H1 (cell line): ENCODE measurements at regions not wholly inside any gene's neighbourhood (a gene's known extent, or its start where the extent isn't known, plus 50 kb on each side); places are given as distances from the start of the nearest gene placed in this dataset.

Experiments used
- CTCF ChIA-PET: fragments of 300-600 bp; sonication (Branson Sonifier 250); formaldehyde crosslinking; loops from one replicate; lab custom pipeline; 2021; ENCODE audit not compliant: partially characterized antibody; lab: Charles Lee
- POLR2A ChIA-PET: fragments of 300-600 bp; sonication (Branson Sonifier 250); formaldehyde crosslinking; loops from one replicate; lab custom pipeline; 2021; ENCODE audit warnings: inconsistent platforms; ENCODE audit not compliant: partially characterized antibody; lab: Charles Lee
- DNase-seq, 2 experiments: peaks; one replicate each; pipeline versions ENCODE4 v3.0.0 to v3.0.0-alpha.2; 2010 to 2022; ENCODE audit warnings: low spot score in 2 of 2, low read depth in 1 of 2, mixed read lengths in 1 of 2
- FAIRE-seq: peaks from 2 replicates; lab custom pipeline; 2011; peaks lifted over from hg19 to GRCh38; lab: Jason Lieb, UNC
- H2AFZ ChIP-seq: 2 replicates; pipeline ENCODE4 v1.8.1; 2012; ENCODE audit warnings: low read length, inconsistent platforms
- H2AK5ac ChIP-seq: 2 replicates; pipeline ENCODE4 v1.6.1; 2013; ENCODE audit warnings: low read depth, low read length
- H2BK120ac ChIP-seq: replicated peaks from 2 replicates; pipeline ENCODE3; 2013; ENCODE audit warnings: low read depth, low read length, inconsistent platforms
- H2BK12ac ChIP-seq: 2 replicates; pipeline ENCODE4 v1.6.1; 2013; ENCODE audit warnings: low read depth, low read length
- H2BK15ac ChIP-seq: 2 replicates; pipeline ENCODE4 v1.6.1; 2013; ENCODE audit warnings: low read length
- H2BK20ac ChIP-seq: 2 replicates; pipeline ENCODE4 v1.6.1; 2013; ENCODE audit warnings: low read length
- H2BK5ac ChIP-seq: 2 replicates; pipeline ENCODE4 v1.6.1; 2013; ENCODE audit warnings: low read depth, low read length
- H3K14ac ChIP-seq: 2 replicates; pipeline ENCODE4 v1.6.1; 2013; ENCODE audit warnings: inconsistent platforms; ENCODE audit not compliant: insufficient read length
- H3K18ac ChIP-seq: 2 replicates; pipeline ENCODE4 v1.6.1; 2013; ENCODE audit warnings: low read length; ENCODE audit errors: extremely low read depth
- H3K23ac ChIP-seq: 2 replicates; pipeline ENCODE4 v1.6.1; 2013; ENCODE audit warnings: inconsistent platforms; ENCODE audit not compliant: insufficient read length
- H3K23me2 ChIP-seq: 2 replicates; pipeline ENCODE4 v1.6.1; 2013; ENCODE audit warnings: low read depth, low read length
- H3K27ac ChIP-seq: 2 replicates; pipeline ENCODE4 v1.6.1; 2011; ENCODE audit warnings: low read depth, low read length, inconsistent platforms
- H3K27me3 ChIP-seq, 4 experiments: replicated peaks in 1 of 4; 1 replicate in 1 of 4; 2 replicates in 3 of 4; pipeline versions ENCODE4 v1.6.1 to v1.8.1; 2011 to 2013; ENCODE audit warnings: low read length in 3 of 4, mild to moderate bottlenecking in 3 of 4, inconsistent platforms in 2 of 4, mixed read lengths in 2 of 4, moderate library complexity in 1 of 4; ENCODE audit not compliant: control insufficient read depth in 3 of 4, insufficient read depth in 3 of 4; ENCODE audit errors: extremely low read depth in 1 of 4
- H3K36me3 ChIP-seq, 4 experiments: 2 replicates each; pipeline versions ENCODE4 v1.6.1 to v1.8.1; 2011 to 2013; ENCODE audit warnings: mild to moderate bottlenecking in 4 of 4, low read length in 3 of 4, moderate library complexity in 2 of 4, control low read depth in 1 of 4, inconsistent platforms in 1 of 4; ENCODE audit not compliant: insufficient read depth in 4 of 4, control insufficient read depth in 2 of 4
- H3K4ac ChIP-seq: replicated peaks from 2 replicates; pipeline ENCODE3; 2013; ENCODE audit warnings: low read length, low read depth, mixed read lengths, inconsistent platforms; ENCODE audit not compliant: insufficient read length
- H3K4me1 ChIP-seq, 4 experiments: replicated peaks in 1 of 4; 1 replicate in 1 of 4; 2 replicates in 3 of 4; pipeline versions ENCODE4 v1.6.1 to v1.8.1; 2011 to 2013; ENCODE audit warnings: low read length in 3 of 4, inconsistent platforms in 2 of 4, mixed read lengths in 1 of 4; ENCODE audit not compliant: insufficient read depth in 4 of 4, control insufficient read depth in 3 of 4
- H3K4me2 ChIP-seq, 2 experiments: 2 replicates each; pipeline versions ENCODE4 v1.6.1 to v1.8.1; 2011 to 2013; ENCODE audit warnings: low read depth in 2 of 2, low read length in 2 of 2, control low read depth in 1 of 2, inconsistent platforms in 1 of 2, mild to moderate bottlenecking in 1 of 2; ENCODE audit not compliant: insufficient read depth in 1 of 2
- H3K4me3 ChIP-seq, 4 experiments: fragments of 200-600, 300-600 bp in 1 of 4; sonication (generic), shearing (Covaris generic), sonication (Bioruptor Twin) in 1 of 4; 2 replicates each; pipeline versions ENCODE4 v1.5.1 to v1.8.1; 2011 to 2016; ENCODE audit warnings: low read length in 4 of 4, low read depth in 3 of 4, control low read depth in 2 of 4, inconsistent platforms in 2 of 4, mild to moderate bottlenecking in 2 of 4, mixed read lengths in 1 of 4, moderate library complexity in 1 of 4; ENCODE audit not compliant: insufficient read depth in 2 of 4; ENCODE audit errors: extremely low read depth in 1 of 4
- H3K56ac ChIP-seq: replicated peaks from 2 replicates; pipeline ENCODE3; 2013; ENCODE audit warnings: low read depth, mild to moderate bottlenecking, mixed read lengths, low read length, inconsistent platforms; ENCODE audit not compliant: insufficient read length
- H3K79me1 ChIP-seq: 2 replicates; pipeline ENCODE4 v1.6.1; 2013; ENCODE audit warnings: low read depth, low read length, control low read depth
- H3K79me2 ChIP-seq, 2 experiments: 2 replicates each; pipeline versions ENCODE4 v1.6.1 to v1.8.1; 2012 to 2013; ENCODE audit warnings: low read length in 2 of 2, mild to moderate bottlenecking in 2 of 2, inconsistent platforms in 1 of 2; ENCODE audit not compliant: insufficient read depth in 2 of 2, control insufficient read depth in 1 of 2
- H3K9ac ChIP-seq, 4 experiments: replicated peaks in 1 of 4; 1 replicate in 1 of 4; 2 replicates in 3 of 4; pipeline versions ENCODE4 v1.6.1 to v1.8.1; 2011 to 2013; ENCODE audit warnings: low read depth in 3 of 4, low read length in 3 of 4, control low read depth in 2 of 4, mild to moderate bottlenecking in 2 of 4, moderate library complexity in 2 of 4, inconsistent platforms in 1 of 4; ENCODE audit errors: extremely low read depth in 1 of 4
- H3K9me3 ChIP-seq, 2 experiments: 2 replicates each; pipeline versions ENCODE4 v1.6.1 to v1.8.1; 2012 to 2013; ENCODE audit warnings: mild to moderate bottlenecking in 2 of 2, moderate library complexity in 2 of 2, control low read depth in 1 of 2, inconsistent platforms in 1 of 2, low read depth in 1 of 2, low read length in 1 of 2, mixed read lengths in 1 of 2; ENCODE audit not compliant: insufficient read depth in 2 of 2
- H4K20me1 ChIP-seq, 2 experiments: replicated peaks in 1 of 2; 2 replicates each; pipeline versions ENCODE3 to v1.8.1; 2011 to 2013; ENCODE audit warnings: inconsistent platforms in 2 of 2, low read length in 2 of 2, mild to moderate bottlenecking in 1 of 2; ENCODE audit not compliant: insufficient read depth in 2 of 2, control insufficient read depth in 1 of 2
- H4K5ac ChIP-seq: 2 replicates; pipeline ENCODE4 v1.6.1; 2013; ENCODE audit warnings: low read length, low read depth, mixed read lengths, inconsistent platforms; ENCODE audit not compliant: insufficient read length
- H4K8ac ChIP-seq: 2 replicates; pipeline ENCODE4 v1.8.0; 2013; ENCODE audit warnings: mild to moderate bottlenecking, moderate library complexity, low read length, inconsistent platforms; ENCODE audit not compliant: insufficient read depth; ENCODE audit errors: extremely low read depth
- H4K91ac ChIP-seq: replicated peaks from 2 replicates; pipeline ENCODE3; 2013; ENCODE audit warnings: low read length, mixed read lengths, inconsistent platforms; ENCODE audit not compliant: insufficient read length
- ASH2L ChIP-seq: fragments of 200-600, 300-600 bp; sonication (generic); IDR thresholded peaks from one replicate; pipeline ENCODE4 v1.7.1; 2017; ENCODE audit warnings: low read length
- BCL11A ChIP-seq, 2 experiments: IDR thresholded peaks; one replicate each; pipeline ENCODE4 v1.6.1; 2011; ENCODE audit warnings: low read depth in 2 of 2, low read length in 2 of 2, mild to moderate bottlenecking in 2 of 2
- BRCA1 ChIP-seq: IDR thresholded peaks from 2 replicates; pipeline ENCODE4 v1.6.1; 2012; ENCODE audit warnings: low read depth, low read length, improper control_type of control experiment
- CBX5 ChIP-seq: fragments of 300-800, 300-1000 bp; sonication (generic); IDR thresholded peaks from 2 replicates; pipeline ENCODE4 v1.7.1; 2016; ENCODE audit warnings: antibody characterized with exemption, low read length, low read depth
- CBX8 ChIP-seq: fragments of 300-800, 300-1000 bp; sonication (generic); IDR thresholded peaks from 2 replicates; pipeline ENCODE4 v1.7.1; 2016; ENCODE audit warnings: low read depth, low read length, borderline replicate concordance
- CHD1 ChIP-seq: IDR thresholded peaks from 2 replicates; pipeline ENCODE4 v1.6.1; 2012; ENCODE audit warnings: low read depth, low read length, improper control_type of control experiment
- CTBP2 ChIP-seq: IDR thresholded peaks from 2 replicates; pipeline ENCODE4 v1.7.0; 2011; ENCODE audit warnings: borderline replicate concordance, mild to moderate bottlenecking, moderate library complexity, mixed read lengths, low read length; ENCODE audit not compliant: insufficient read depth, insufficient read length
- GABPA ChIP-seq: IDR thresholded peaks from 2 replicates; pipeline ENCODE4 v1.6.1; 2011; ENCODE audit warnings: mild to moderate bottlenecking, low read length, moderate library complexity, borderline replicate concordance; ENCODE audit not compliant: insufficient read depth
- GTF2F1 ChIP-seq: IDR thresholded peaks from 2 replicates; pipeline ENCODE4 v1.6.1; 2012; ENCODE audit warnings: low read depth, low read length, improper control_type of control experiment, borderline replicate concordance
- NRF1 ChIP-seq: IDR thresholded peaks from 2 replicates; pipeline ENCODE4 v1.6.1; 2011; ENCODE audit warnings: mild to moderate bottlenecking, low read depth, low read length, improper control_type of control experiment
- POLR2AphosphoS5 ChIP-seq: IDR thresholded peaks from 2 replicates; pipeline ENCODE4 v1.6.1; 2011; ENCODE audit warnings: low read depth, low read length
- TAF1 ChIP-seq: IDR thresholded peaks from 2 replicates; pipeline ENCODE4 v1.6.1; 2011; ENCODE audit warnings: mild to moderate bottlenecking, low read depth, low read length
- TF ChIP-seq, protein P1 (sequence below): IDR thresholded peaks from 2 replicates; pipeline ENCODE4 v1.6.1; 2012; ENCODE audit warnings: low read length, inconsistent platforms

DNA sequence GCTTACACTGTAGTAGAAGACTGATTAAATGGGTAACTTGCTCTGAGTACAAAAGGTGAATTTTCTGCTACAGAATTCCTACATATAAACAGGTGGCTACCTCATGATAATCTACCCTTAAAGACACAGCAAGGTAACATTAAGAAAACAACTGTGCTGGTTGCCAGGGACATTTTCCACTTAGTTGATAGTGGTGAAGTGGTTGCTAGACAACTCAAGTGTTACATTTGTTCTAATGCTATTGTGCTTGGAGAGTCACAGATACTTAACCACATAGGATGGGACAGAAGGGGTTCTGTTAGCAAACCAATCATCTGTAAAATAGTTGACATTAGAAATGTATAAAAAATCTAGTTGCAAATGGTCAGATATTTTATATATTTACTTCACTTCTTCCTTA is 870.3 kb upstream of the SEL1L start:
- FAIRE-seq (peak; percentile 58), DNase-seq (no peak)
- H3K56ac ChIP-seq: no peak overlapping the region
- H4K5ac ChIP-seq: no peak overlapping the region
- H3K36me3 ChIP-seq: no peaks in the 10 kb centered on the region
- H3K79me2 ChIP-seq: no peaks in the 10 kb centered on the region
- no peak overlapping the region for H3K4me2 ChIP-seq
- H3K27me3 ChIP-seq: no peaks in the 10 kb centered on the region
- H3K18ac ChIP-seq: no peak overlapping the region
- no peak overlapping the region for H3K14ac ChIP-seq
- H3K27ac ChIP-seq: no peak overlapping the region
- H3K79me1 ChIP-seq: no peaks in the 10 kb centered on the region
- H3K9ac ChIP-seq: no peak overlapping the region
- H3K4ac ChIP-seq: no peak overlapping the region
- H3K4me3 ChIP-seq: no peak overlapping the region
- no peak overlapping the region for H2AFZ ChIP-seq
- H4K91ac ChIP-seq: no peak overlapping the region
- no peak overlapping the region for H2BK15ac ChIP-seq
- H2AK5ac ChIP-seq: no peak overlapping the region
- H3K23me2 ChIP-seq: no peaks in the 10 kb centered on the region
- no peaks in the 10 kb centered on the region for H4K20me1 ChIP-seq
- no peak overlapping the region for H2BK20ac ChIP-seq
- H3K9me3 ChIP-seq: no peaks in the 10 kb centered on the region
- no peak overlapping the region for H2BK5ac ChIP-seq
- no peak overlapping the region for H4K8ac ChIP-seq
- H2BK120ac ChIP-seq: no peak overlapping the region
- ChIA-PET POLR2A (no interaction called here), CTCF (no interaction called here)
- no peak overlapping the region for H2BK12ac ChIP-seq
- H3K23ac ChIP-seq: no peak overlapping the region
- no peaks in the 10 kb centered on the region for H3K4me1 ChIP-seq
- no peak for TF ChIP-seq GABPA
- no peak for TF ChIP-seq POLR2AphosphoS5
- no peak for TF ChIP-seq BCL11A (IDR thresholded peaks at IDR 0.05; ENCODE audit: low read depth in 2 of 2, low read length in 2 of 2)
- no peak for TF ChIP-seq TAF1
- no peak for TF ChIP-seq CHD1
- TF ChIP-seq NRF1: no peak
- no peak for TF ChIP-seq ASH2L
- TF ChIP-seq CTBP2: no peak
- TF ChIP-seq CBX5: no peak
- TF ChIP-seq GTF2F1: no peak
- no peak for TF ChIP-seq BRCA1
- TF ChIP-seq, protein P1, sequence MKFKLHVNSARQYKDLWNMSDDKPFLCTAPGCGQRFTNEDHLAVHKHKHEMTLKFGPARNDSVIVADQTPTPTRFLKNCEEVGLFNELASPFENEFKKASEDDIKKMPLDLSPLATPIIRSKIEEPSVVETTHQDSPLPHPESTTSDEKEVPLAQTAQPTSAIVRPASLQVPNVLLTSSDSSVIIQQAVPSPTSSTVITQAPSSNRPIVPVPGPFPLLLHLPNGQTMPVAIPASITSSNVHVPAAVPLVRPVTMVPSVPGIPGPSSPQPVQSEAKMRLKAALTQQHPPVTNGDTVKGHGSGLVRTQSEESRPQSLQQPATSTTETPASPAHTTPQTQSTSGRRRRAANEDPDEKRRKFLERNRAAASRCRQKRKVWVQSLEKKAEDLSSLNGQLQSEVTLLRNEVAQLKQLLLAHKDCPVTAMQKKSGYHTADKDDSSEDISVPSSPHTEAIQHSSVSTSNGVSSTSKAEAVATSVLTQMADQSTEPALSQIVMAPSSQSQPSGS: no peak
- no peak for TF ChIP-seq CBX8
